Colonic mucosa (tissue), 4 donors: ENCODE measurements at regions not wholly inside any gene's neighbourhood (a gene's known extent, or its start where the extent isn't known, plus 50 kb on each side); places are given as distances from the start of the nearest gene placed in this dataset.

Experiments
- DNase-seq: peaks from one replicate; pipeline ENCODE4 v3.0.0-alpha.2; 2020
- H3K27ac ChIP-seq: fragments of 200-600 bp; one replicate; pipeline ENCODE4 v1.8.0; 2021
- H3K27me3 ChIP-seq: fragments of 200-600 bp; one replicate; pipeline ENCODE4 v1.8.0; 2021
- H3K36me3 ChIP-seq: fragments of 200-600 bp; one replicate; pipeline ENCODE4 v1.8.0; 2021
- H3K4me1 ChIP-seq: fragments of 200-600 bp; one replicate; pipeline ENCODE4 v1.8.0; 2021; ENCODE audit warnings: mild to moderate bottlenecking
- H3K4me3 ChIP-seq: fragments of 200-600 bp; one replicate; pipeline ENCODE4 v1.8.0; 2021
- H3K9ac ChIP-seq, 2 donors: one replicate each; pipeline ENCODE4 v1.7.0; 2013; ENCODE audit warnings: control low read depth in 2 of 2, low read depth in 2 of 2, low read length in 2 of 2
- H3K9me3 ChIP-seq: fragments of 200-600 bp; one replicate; pipeline ENCODE4 v1.8.0; 2021
- intact Hi-C: fragments of 100-400 bp; cut with DNase I; formaldehyde crosslinking; loops from one replicate; pipeline ENCODE4 v1.14.1; 2022
- TF ChIP-seq, protein P1 (sequence below): fragments of 200-600 bp; IDR thresholded peaks from one replicate; pipeline ENCODE4 v1.8.0; 2022; ENCODE audit warnings: antibody characterized with exemption, mild to moderate bottlenecking
- donor health status: healthy.
- donor health status: DM: no; HTN: no; CAD: no.
- donor health status: DM: no; HTN: no; CAD: no.

DNA sequence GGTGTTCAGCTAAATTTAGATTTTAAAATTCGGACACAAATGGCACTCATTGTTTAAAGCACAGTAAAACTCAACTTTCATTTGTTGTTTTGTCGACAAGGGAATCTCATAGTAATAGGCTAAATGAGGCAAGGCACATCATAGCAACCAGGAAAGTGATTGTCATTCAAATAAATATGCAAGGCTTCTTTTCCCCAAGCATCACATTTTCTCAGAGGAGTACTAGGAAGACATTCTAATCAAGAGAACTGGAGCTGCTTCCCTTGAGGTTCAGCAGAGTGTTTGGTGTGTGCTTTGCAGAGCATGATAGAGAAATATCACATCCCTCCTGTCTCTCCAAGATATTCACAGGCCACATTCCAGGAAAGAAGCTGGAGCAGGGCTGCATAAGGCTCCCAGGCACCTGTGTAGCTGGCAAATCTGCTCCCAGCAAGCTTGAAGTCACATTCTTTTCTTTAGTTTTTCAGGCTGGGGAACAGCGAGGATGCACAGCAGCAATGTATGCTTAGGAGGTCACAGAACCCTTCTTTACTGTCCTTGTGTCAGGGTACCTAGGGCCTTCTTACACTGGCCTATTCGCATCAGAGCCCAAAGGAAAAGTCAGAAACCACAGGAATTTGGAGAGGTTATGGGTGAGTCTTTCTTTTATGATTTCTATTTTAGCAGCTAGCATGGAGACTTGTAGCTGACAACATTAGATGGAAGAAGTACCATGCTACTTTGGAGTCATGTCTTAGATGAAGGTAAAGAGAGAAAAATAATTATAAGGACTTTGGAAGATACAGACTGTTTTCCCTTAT is 95.9 kb upstream of the HDAC9 start:
- Histone ChIP-seq H3K4me1 (no peaks in the 10 kb centered on the region), H3K4me3 (no peak overlapping the region), H3K9ac (no peak overlapping the region), H3K9me3 (no peaks in the 10 kb centered on the region), H3K27me3 (no peaks in the 10 kb centered on the region), H3K27ac (no peak overlapping the region), H3K36me3 (no peaks in the 10 kb centered on the region)
- no peak for DNase-seq
- TF ChIP-seq, protein P1, sequence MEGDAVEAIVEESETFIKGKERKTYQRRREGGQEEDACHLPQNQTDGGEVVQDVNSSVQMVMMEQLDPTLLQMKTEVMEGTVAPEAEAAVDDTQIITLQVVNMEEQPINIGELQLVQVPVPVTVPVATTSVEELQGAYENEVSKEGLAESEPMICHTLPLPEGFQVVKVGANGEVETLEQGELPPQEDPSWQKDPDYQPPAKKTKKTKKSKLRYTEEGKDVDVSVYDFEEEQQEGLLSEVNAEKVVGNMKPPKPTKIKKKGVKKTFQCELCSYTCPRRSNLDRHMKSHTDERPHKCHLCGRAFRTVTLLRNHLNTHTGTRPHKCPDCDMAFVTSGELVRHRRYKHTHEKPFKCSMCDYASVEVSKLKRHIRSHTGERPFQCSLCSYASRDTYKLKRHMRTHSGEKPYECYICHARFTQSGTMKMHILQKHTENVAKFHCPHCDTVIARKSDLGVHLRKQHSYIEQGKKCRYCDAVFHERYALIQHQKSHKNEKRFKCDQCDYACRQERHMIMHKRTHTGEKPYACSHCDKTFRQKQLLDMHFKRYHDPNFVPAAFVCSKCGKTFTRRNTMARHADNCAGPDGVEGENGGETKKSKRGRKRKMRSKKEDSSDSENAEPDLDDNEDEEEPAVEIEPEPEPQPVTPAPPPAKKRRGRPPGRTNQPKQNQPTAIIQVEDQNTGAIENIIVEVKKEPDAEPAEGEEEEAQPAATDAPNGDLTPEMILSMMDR: no peak
- intact Hi-C loops: no loop called here

DNA sequence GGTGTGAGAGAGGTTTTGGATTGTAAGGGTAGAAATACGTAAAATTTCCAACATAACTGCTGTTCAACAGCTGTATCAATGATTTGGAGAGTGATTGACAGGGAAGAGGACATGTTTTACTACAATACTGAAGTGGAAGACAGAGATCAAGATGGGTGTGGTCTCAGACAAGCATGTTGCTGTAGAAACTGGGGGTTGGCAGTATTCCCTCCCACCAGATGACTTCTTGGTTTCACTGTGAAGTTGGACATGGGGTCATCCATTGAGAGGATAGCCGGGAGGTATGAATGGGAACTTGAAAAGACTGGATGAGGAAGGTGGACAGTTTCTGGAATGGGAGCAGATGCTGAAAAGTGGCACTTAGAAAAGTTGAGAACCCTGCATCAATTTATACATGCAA is 95.3 kb upstream of the HDAC9 start:
- Histone ChIP-seq H3K36me3 (no peaks in the 10 kb centered on the region), H3K4me3 (no peak overlapping the region), H3K9me3 (no peaks in the 10 kb centered on the region), H3K9ac (no peak overlapping the region), H3K27me3 (no peaks in the 10 kb centered on the region), H3K27ac (no peak overlapping the region), H3K4me1 (no peaks in the 10 kb centered on the region)
- intact Hi-C loops: no loop called here
- no peak for DNase-seq
- TF ChIP-seq, protein P1: no peak

DNA sequence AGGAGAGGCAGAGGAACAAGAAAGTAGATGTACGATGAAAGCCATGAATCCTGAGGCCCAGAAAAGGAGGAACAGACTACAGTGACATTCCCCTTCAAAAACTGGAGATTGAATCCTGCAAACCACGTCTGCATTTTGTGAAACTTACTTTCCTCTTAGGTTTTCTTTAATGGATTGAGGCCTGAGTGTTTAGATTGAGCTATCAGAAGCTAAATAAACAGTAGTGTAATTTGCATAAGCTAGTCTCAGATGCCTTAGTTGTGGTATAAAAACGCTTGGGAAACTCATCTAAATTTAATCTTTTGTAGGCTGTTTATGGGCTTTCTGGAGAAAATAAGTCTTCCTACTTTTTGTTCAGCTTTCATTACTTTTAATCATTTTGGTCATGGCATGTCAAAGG is 94.8 kb upstream of the HDAC9 start:
- H3K27me3 ChIP-seq: no peaks in the 10 kb centered on the region
- DNase-seq: no peak
- no peak overlapping the region for H3K9ac ChIP-seq
- H3K4me3 ChIP-seq: no peak overlapping the region
- no peaks in the 10 kb centered on the region for H3K4me1 ChIP-seq
- no peaks in the 10 kb centered on the region for H3K36me3 ChIP-seq
- intact Hi-C loops: no loop called here
- TF ChIP-seq, protein P1: no peak
- no peaks in the 10 kb centered on the region for H3K9me3 ChIP-seq
- H3K27ac ChIP-seq: no peak overlapping the region

DNA sequence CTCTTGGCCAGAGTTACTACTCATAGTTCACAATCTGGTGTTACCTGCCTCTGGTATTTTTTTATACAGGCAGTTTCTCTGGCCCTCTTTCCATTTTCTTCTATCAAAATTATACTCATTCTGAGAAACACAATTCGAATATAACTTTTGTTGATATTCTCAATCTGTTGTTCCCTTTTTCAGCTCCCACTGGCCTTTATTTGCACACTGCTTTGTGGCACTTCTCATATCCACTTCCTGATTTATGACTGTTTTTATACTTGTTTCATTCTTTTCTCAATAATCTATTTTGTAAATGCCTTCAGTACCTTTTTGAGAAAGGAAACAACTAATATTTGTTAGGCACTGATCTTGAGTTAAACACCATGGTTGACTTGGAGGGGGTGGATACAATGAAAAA is 93.8 kb upstream of the HDAC9 start:
- Histone ChIP-seq H3K4me3 (no peak overlapping the region), H3K36me3 (no peaks in the 10 kb centered on the region), H3K27me3 (no peaks in the 10 kb centered on the region), H3K9me3 (no peaks in the 10 kb centered on the region), H3K27ac (no peak overlapping the region), H3K9ac (no peak overlapping the region), H3K4me1 (no peaks in the 10 kb centered on the region)
- intact Hi-C loops: no loop called here
- no peak for DNase-seq
- TF ChIP-seq, protein P1: no peak

DNA sequence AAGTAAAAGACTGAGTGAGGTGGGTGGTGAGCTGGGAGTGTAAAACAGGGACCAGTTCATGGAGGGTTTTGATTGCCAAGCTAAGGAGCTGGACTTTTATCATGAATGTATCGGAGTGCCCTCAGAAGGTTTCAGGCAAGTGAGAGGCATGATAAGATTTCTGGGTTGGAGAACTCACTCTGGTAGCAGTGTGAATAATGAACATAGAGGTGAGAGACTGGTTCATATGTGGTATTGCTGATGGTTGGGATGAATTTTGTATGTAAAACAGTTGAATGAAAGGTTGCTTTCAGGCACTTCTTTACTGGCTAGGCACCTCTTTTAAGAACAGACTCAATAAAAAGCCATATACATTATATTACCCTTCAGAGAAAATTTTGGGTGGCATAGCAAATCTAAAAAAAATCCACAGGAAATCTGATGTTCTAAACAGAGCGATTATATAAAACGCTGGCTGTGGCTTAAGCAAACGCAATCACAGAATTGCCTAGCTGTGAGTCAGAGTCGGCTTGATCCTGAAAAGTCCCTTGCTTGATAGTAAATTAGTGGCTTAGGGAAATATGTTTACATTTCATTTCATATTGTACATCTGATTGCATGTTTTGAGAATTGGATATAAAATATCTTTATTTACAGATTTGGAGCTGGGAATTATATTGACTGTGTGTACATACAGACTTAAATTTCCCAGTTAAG is 92.9 kb upstream of the HDAC9 start:
- Histone ChIP-seq H3K4me1 (no peaks in the 10 kb centered on the region), H3K9ac (no peak overlapping the region), H3K4me3 (no peak overlapping the region), H3K27me3 (no peaks in the 10 kb centered on the region), H3K36me3 (no peaks in the 10 kb centered on the region), H3K27ac (no peak overlapping the region), H3K9me3 (no peaks in the 10 kb centered on the region)
- TF ChIP-seq, protein P1: no peak
- no peak for DNase-seq
- intact Hi-C loops: no loop called here
